ENCODE measurements at regions not wholly inside any gene's neighbourhood (a gene's known extent, or its start where the extent isn't known, plus 50 kb on each side); places are given as distances from the start of the nearest gene placed in this dataset.

- TF ChIP-seq POLR2AphosphoS5 (IDR thresholded peaks at IDR 0.05; ENCODE audit: low read depth, low read length) = no peak
- no peak for TF ChIP-seq CTCF (IDR thresholded peaks at IDR 0.05 in 2 of 3, conservative IDR thresholded peaks at IDR 0.05 in 1 of 3; ENCODE audit: borderline replicate concordance in 1 of 3, insufficient read depth in 1 of 3, low read depth in 2 of 3, low read length in 2 of 3)
- no peak for TF ChIP-seq YY1 (IDR thresholded peaks at IDR 0.05; ENCODE audit: extremely low read depth, insufficient replicate concordance, low read depth, low read length)
- no peak for TF ChIP-seq EZH2 (IDR thresholded peaks at IDR 0.05)
- TF ChIP-seq MAX (IDR thresholded peaks at IDR 0.05) = no peak
- TF ChIP-seq, protein P1, sequence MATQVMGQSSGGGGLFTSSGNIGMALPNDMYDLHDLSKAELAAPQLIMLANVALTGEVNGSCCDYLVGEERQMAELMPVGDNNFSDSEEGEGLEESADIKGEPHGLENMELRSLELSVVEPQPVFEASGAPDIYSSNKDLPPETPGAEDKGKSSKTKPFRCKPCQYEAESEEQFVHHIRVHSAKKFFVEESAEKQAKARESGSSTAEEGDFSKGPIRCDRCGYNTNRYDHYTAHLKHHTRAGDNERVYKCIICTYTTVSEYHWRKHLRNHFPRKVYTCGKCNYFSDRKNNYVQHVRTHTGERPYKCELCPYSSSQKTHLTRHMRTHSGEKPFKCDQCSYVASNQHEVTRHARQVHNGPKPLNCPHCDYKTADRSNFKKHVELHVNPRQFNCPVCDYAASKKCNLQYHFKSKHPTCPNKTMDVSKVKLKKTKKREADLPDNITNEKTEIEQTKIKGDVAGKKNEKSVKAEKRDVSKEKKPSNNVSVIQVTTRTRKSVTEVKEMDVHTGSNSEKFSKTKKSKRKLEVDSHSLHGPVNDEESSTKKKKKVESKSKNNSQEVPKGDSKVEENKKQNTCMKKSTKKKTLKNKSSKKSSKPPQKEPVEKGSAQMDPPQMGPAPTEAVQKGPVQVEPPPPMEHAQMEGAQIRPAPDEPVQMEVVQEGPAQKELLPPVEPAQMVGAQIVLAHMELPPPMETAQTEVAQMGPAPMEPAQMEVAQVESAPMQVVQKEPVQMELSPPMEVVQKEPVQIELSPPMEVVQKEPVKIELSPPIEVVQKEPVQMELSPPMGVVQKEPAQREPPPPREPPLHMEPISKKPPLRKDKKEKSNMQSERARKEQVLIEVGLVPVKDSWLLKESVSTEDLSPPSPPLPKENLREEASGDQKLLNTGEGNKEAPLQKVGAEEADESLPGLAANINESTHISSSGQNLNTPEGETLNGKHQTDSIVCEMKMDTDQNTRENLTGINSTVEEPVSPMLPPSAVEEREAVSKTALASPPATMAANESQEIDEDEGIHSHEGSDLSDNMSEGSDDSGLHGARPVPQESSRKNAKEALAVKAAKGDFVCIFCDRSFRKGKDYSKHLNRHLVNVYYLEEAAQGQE (IDR thresholded peaks at IDR 0.05; ENCODE audit: low read depth) = no peak
- TF ChIP-seq SP1 (IDR thresholded peaks at IDR 0.05; ENCODE audit: low read depth) = no peak
- TF ChIP-seq SRF (IDR thresholded peaks at IDR 0.05; ENCODE audit: low read depth) = no peak
- TF ChIP-seq POLR2A (IDR thresholded peaks at IDR 0.05; ENCODE audit: borderline replicate concordance, extremely low read depth, insufficient read depth, insufficient read length) = no peak
These were observed 583.0 kb downstream of the BCOR start for GRCh38 chrX:39514801-39515200.

Data from HCT116 (cell line).